Keratinocyte (primary cell): ENCODE measurements at regions not wholly inside any gene's neighbourhood (a gene's known extent, or its start where the extent isn't known, plus 50 kb on each side); places are given as distances from the start of the nearest gene placed in this dataset.

Experiments used
- DNase-seq: peaks from one replicate; pipeline ENCODE4 v3.0.0-alpha.2; 2011; ENCODE audit warnings: low read depth, missing footprints, low spot score
- FAIRE-seq: peaks from 2 replicates; lab custom pipeline; 2011; peaks lifted over from hg19 to GRCh38; lab: Jason Lieb, UNC
- H2AFZ ChIP-seq: 2 replicates; pipeline ENCODE4 v1.6.0; 2012; ENCODE audit warnings: low read length, control low read depth, inconsistent platforms; ENCODE audit not compliant: control insufficient read depth
- H3K27ac ChIP-seq: 2 replicates; pipeline ENCODE4 v1.5.1; 2011; ENCODE audit warnings: low read length; ENCODE audit not compliant: control insufficient read depth, insufficient read depth
- H3K27me3 ChIP-seq: 3 replicates; pipeline ENCODE4 v1.6.0; 2011; ENCODE audit warnings: low read length; ENCODE audit not compliant: control insufficient read depth, insufficient read depth; ENCODE audit errors: extremely low read depth
- H3K36me3 ChIP-seq, 2 experiments: 2 replicates in 1 of 2; 3 replicates in 1 of 2; pipeline ENCODE4 v1.5.1; 2011; ENCODE audit warnings: low read length in 2 of 2, mild to moderate bottlenecking in 1 of 2; ENCODE audit not compliant: control insufficient read depth in 2 of 2, insufficient read depth in 2 of 2; ENCODE audit errors: extremely low read depth in 1 of 2
- H3K4me1 ChIP-seq: 3 replicates; pipeline ENCODE4 v1.5.1; 2011; ENCODE audit warnings: low read length; ENCODE audit not compliant: control insufficient read depth, insufficient read depth; ENCODE audit errors: extremely low read depth
- H3K4me2 ChIP-seq: 3 replicates; pipeline ENCODE4 v1.6.0; 2011; ENCODE audit warnings: low read depth, low read length; ENCODE audit not compliant: control insufficient read depth, insufficient read depth; ENCODE audit errors: extremely low read depth
- H3K4me3 ChIP-seq, 3 experiments: fragments of 200-600 bp in 1 of 3; sonication (generic) in 1 of 3; 2 replicates in 2 of 3; 3 replicates in 1 of 3; pipeline ENCODE4 v1.5.1; 2011 to 2016; ENCODE audit warnings: low read length in 3 of 3, mild to moderate bottlenecking in 3 of 3, control low read depth in 2 of 3, inconsistent platforms in 1 of 3, low read depth in 1 of 3, mixed read lengths in 1 of 3, mixed run types in 1 of 3, moderate library complexity in 1 of 3; ENCODE audit not compliant: control insufficient read depth in 2 of 3, insufficient read depth in 2 of 3; ENCODE audit errors: extremely low read depth in 1 of 3
- H3K79me2 ChIP-seq: 2 replicates; pipeline ENCODE4 v1.6.0; 2012; ENCODE audit warnings: low read length; ENCODE audit not compliant: control insufficient read depth, insufficient read depth
- H3K9ac ChIP-seq: 3 replicates; pipeline ENCODE4 v1.6.0; 2011; ENCODE audit warnings: low read length; ENCODE audit not compliant: control insufficient read depth, insufficient read depth; ENCODE audit errors: extremely low read depth
- H3K9me1 ChIP-seq: 3 replicates; pipeline ENCODE4 v1.6.0; 2011; ENCODE audit warnings: low read length; ENCODE audit not compliant: control insufficient read depth, insufficient read depth; ENCODE audit errors: extremely low read depth
- H3K9me3 ChIP-seq: 2 replicates; pipeline ENCODE4 v1.5.1; 2012; ENCODE audit warnings: low read depth, low read length; ENCODE audit not compliant: control insufficient read depth
- H4K20me1 ChIP-seq: 3 replicates; pipeline ENCODE4 v1.6.0; 2011; ENCODE audit warnings: low read length; ENCODE audit not compliant: control insufficient read depth, insufficient read depth; ENCODE audit errors: extremely low read depth
- CTCF ChIP-seq, 3 experiments: IDR thresholded peaks in 1 of 3; conservative IDR thresholded peaks in 1 of 3; optimal IDR thresholded peaks in 1 of 3; 2 replicates in 2 of 3; 3 replicates in 1 of 3; pipeline versions ENCODE3 to v1.5.1; 2011; ENCODE audit warnings: low read length in 3 of 3, mild to moderate bottlenecking in 3 of 3, moderate library complexity in 2 of 3, control low read depth in 1 of 3, inconsistent platforms in 1 of 3; ENCODE audit not compliant: insufficient read depth in 2 of 3; ENCODE audit errors: extremely low read depth in 1 of 3
- EZH2 ChIP-seq: IDR thresholded peaks from one replicate; pipeline ENCODE4 v1.6.1; 2012; ENCODE audit warnings: inconsistent platforms, mild to moderate bottlenecking, low read length, moderate library complexity
- dilution Hi-C: fragments of 300-500 bp; cut with MboI; formaldehyde crosslinking; loops from one replicate; pipeline ENCODE4 v1.7.0; 2020; ENCODE audit warnings: low sequenced_read_pairs; ENCODE audit not compliant: extremely low pct_ligation_motif_present

GRCh38 chr2:57488061-57488460 lies 558.5 kb upstream of the VRK2 start:
- TF ChIP-seq CTCF (optimal IDR thresholded peaks at IDR 0.05 in 1 of 3, IDR thresholded peaks at IDR 0.05 in 1 of 3, conservative IDR thresholded peaks at IDR 0.05 in 1 of 3; ENCODE audit: extremely low read depth in 1 of 3, insufficient read depth in 2 of 3, low read length in 3 of 3) (no peak), EZH2 (no peak)
- Histone ChIP-seq H3K4me2 (no peak overlapping the region), H3K9me1 (no peaks in the 10 kb centered on the region), H3K27ac (no peak overlapping the region), H3K9ac (no peak overlapping the region), H4K20me1 (no peaks in the 10 kb centered on the region), H3K36me3 (no peaks in the 10 kb centered on the region), H2AFZ (no peak overlapping the region), H3K4me1 (no peaks in the 10 kb centered on the region), H3K27me3 (no peaks in the 10 kb centered on the region), H3K4me3 (no peak overlapping the region), H3K79me2 (no peaks in the 10 kb centered on the region), H3K9me3 (no peaks in the 10 kb centered on the region)
- FAIRE-seq (no peak), DNase-seq (no peak)
- dilution Hi-C loops = no loop called here

GRCh38 chr2:57490741-57491140 lies 555.9 kb upstream of the VRK2 start:
- Histone ChIP-seq H3K9me1 (no peaks in the 10 kb centered on the region), H3K27ac (no peak overlapping the region), H3K4me1 (no peaks in the 10 kb centered on the region), H3K9me3 (no peaks in the 10 kb centered on the region), H3K4me2 (no peak overlapping the region), H3K4me3 (no peak overlapping the region), H4K20me1 (no peaks in the 10 kb centered on the region), H3K36me3 (no peaks in the 10 kb centered on the region), H3K27me3 (no peaks in the 10 kb centered on the region), H3K79me2 (no peaks in the 10 kb centered on the region), H2AFZ (no peak overlapping the region), H3K9ac (no peak overlapping the region)
- DNase-seq = no peak
- no peak for TF ChIP-seq CTCF (optimal IDR thresholded peaks at IDR 0.05 in 1 of 3, IDR thresholded peaks at IDR 0.05 in 1 of 3, conservative IDR thresholded peaks at IDR 0.05 in 1 of 3; ENCODE audit: extremely low read depth in 1 of 3, insufficient read depth in 2 of 3, low read length in 3 of 3)
- no peak for TF ChIP-seq EZH2
- dilution Hi-C loops = no loop called here
- FAIRE-seq = no peak
